ENCODE measurements at regions not wholly inside any gene's neighbourhood (a gene's known extent, or its start where the extent isn't known, plus 50 kb on each side); places are given as distances from the start of the nearest gene placed in this dataset.

DNA sequence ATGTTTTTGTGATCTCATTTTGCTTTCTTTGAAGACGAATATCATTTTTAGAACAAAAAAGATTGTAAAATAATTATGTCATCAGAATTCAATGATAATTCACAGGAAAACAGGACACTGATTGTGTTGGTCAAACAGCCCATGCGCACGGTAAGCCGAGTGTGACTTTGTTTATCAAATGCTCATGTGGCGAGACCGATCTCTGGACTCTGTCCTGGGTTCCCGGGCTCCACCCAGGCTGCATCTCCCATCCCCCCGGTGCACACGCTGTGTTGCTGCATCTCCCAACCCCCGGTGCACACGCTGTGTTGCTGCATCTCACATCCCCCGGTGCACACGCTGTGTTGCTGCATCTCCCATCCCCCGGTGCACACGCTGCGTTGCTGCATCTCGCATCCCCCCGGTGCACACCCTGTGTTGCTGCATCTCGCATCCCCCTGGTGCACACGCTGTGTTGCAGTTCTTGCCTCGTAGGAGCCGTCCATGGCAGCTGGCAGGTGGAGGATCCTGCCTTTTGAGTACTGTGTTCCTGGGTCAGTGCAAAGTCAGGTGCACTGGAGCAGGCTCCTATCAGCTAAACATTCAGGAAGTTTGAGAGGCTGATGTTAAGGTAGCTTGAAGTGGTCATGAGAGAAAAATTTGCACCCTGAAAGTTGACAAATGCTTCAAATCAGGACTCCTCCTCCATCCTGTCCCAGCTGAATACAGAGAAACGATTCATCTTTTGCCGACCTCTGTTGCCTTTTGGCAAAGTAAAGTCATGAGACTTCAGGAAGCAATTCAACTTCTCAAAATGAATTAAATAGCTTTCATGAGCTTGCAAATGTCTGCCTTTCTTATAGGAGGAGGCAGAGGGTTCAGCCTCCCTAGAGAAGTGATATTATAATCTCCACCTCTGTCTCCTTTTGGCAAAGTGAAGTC is 77.1 kb upstream of the FRMD1 start:
- Histone ChIP-seq H3K9me3 (no peaks in the 10 kb centered on the region), H3K4me1 (peaks cover 0 to 17% (median 0%) of the 10 kb centered on the region in 4 donors), H3K4me3 (no peak overlapping the region), H3K27me3 (no peaks in the 10 kb centered on the region), H3K27ac (no peak overlapping the region), H3K36me3 (no peaks in the 10 kb centered on the region)
- DNase-seq (ENCODE audit: low spot score in 2 of 2): no peak
- 72 to 75% methylated on average over 24 of the region's 24 CpGs for WGBS, 2 donors
- TF ChIP-seq CTCF (IDR thresholded peaks at IDR 0.05) (no peak), POLR2A (IDR thresholded peaks at IDR 0.05) (no peak), EP300 (IDR thresholded peaks at IDR 0.05) (no peak)

- DNase-seq (ENCODE audit: low spot score in 2 of 2): no peak
- WGBS, 2 donors: 76 to 86% methylated on average over 5 of the region's 5 CpGs
- Histone ChIP-seq H3K4me3 (no peak overlapping the region), H3K27ac (no peak overlapping the region), H3K27me3 (peaks cover 0 to 4% of the 10 kb centered on the region in 2 donors), H3K9me3 (no peaks in the 10 kb centered on the region), H3K4me1 (peaks cover 0 to 20% (median 0%) of the 10 kb centered on the region in 4 donors), H3K36me3 (no peaks in the 10 kb centered on the region)
- TF ChIP-seq POLR2A (IDR thresholded peaks at IDR 0.05) (no peak), CTCF (IDR thresholded peaks at IDR 0.05) (no peak)
These were observed 76.2 kb upstream of the FRMD1 start for GRCh38 chr6:168155193-168155592.

- Histone ChIP-seq H3K4me3 (no peak overlapping the region), H3K27ac (no peak overlapping the region), H3K27me3 (peaks cover 0 to 7% of the 10 kb centered on the region in 2 donors), H3K36me3 (no peaks in the 10 kb centered on the region), H3K9me3 (no peaks in the 10 kb centered on the region), H3K4me1 (peaks cover 0 to 20% (median 0%) of the 10 kb centered on the region in 4 donors)
- TF ChIP-seq POLR2A (IDR thresholded peaks at IDR 0.05) (no peak), CTCF (IDR thresholded peaks at IDR 0.05) (no peak), EP300 (IDR thresholded peaks at IDR 0.05) (no peak)
- WGBS, 2 donors: 77 to 79% methylated on average over 7 of the region's 7 CpGs
- DNase-seq (ENCODE audit: low spot score in 2 of 2): no peak
These were observed 75.4 kb upstream of the FRMD1 start for GRCh38 chr6:168154263-168154917.

DNA sequence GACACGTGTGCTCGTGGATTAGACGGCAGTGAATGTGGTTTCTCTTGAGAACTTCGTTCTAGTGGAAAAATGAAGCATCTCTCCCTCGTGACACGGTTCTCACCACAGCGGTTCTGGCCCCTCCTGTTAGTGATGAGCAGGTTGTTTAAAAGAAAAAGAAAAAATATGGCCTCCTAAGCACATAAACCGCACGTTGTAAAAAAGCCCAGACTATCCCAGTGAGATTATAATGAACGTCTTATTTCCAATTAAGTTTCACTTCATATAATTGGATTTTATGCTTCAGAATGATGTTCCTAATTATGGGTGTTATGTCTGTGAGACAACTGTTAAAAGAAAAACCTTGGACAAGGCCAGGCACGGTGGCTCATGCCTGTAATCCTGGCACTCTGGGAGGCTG is 74.5 kb upstream of the FRMD1 start:
- WGBS, 2 donors: 69 to 76% methylated on average over 11 of the region's 11 CpGs
- no peaks in the 10 kb centered on the region for H3K36me3 ChIP-seq
- no peak overlapping the region for H3K4me3 ChIP-seq
- peaks cover 0 to 7% of the 10 kb centered on the region in 2 donors for H3K27me3 ChIP-seq
- no peak for DNase-seq (ENCODE audit: low spot score in 2 of 2)
- H3K4me1 ChIP-seq: peaks cover 0 to 19% (median 0%) of the 10 kb centered on the region in 4 donors
- no peak for TF ChIP-seq POLR2A (IDR thresholded peaks at IDR 0.05)
- no peak for TF ChIP-seq CTCF (IDR thresholded peaks at IDR 0.05)
- no peak for TF ChIP-seq EP300 (IDR thresholded peaks at IDR 0.05)
- H3K9me3 ChIP-seq: no peaks in the 10 kb centered on the region
- H3K27ac ChIP-seq: no peak overlapping the region

GRCh38 chr6:168152980-168153379 is 74.0 kb upstream of the FRMD1 start:
- Histone ChIP-seq H3K4me1 (peaks cover 0 to 13% (median 0%) of the 10 kb centered on the region in 4 donors), H3K27ac (no peak overlapping the region), H3K27me3 (peaks cover 0 to 7% of the 10 kb centered on the region in 2 donors), H3K4me3 (no peak overlapping the region), H3K36me3 (no peaks in the 10 kb centered on the region), H3K9me3 (no peaks in the 10 kb centered on the region)
- no peak for DNase-seq (ENCODE audit: low spot score in 2 of 2)
- TF ChIP-seq CTCF (IDR thresholded peaks at IDR 0.05) (no peak), EP300 (IDR thresholded peaks at IDR 0.05) (no peak), POLR2A (IDR thresholded peaks at IDR 0.05) (no peak)
- 46 to 64% methylated on average over 6 of the region's 6 CpGs for WGBS, 2 donors
